ENCODE measurements at regions not wholly inside any gene's neighbourhood (a gene's known extent, or its start where the extent isn't known, plus 50 kb on each side); places are given as distances from the start of the nearest gene placed in this dataset.

DNA sequence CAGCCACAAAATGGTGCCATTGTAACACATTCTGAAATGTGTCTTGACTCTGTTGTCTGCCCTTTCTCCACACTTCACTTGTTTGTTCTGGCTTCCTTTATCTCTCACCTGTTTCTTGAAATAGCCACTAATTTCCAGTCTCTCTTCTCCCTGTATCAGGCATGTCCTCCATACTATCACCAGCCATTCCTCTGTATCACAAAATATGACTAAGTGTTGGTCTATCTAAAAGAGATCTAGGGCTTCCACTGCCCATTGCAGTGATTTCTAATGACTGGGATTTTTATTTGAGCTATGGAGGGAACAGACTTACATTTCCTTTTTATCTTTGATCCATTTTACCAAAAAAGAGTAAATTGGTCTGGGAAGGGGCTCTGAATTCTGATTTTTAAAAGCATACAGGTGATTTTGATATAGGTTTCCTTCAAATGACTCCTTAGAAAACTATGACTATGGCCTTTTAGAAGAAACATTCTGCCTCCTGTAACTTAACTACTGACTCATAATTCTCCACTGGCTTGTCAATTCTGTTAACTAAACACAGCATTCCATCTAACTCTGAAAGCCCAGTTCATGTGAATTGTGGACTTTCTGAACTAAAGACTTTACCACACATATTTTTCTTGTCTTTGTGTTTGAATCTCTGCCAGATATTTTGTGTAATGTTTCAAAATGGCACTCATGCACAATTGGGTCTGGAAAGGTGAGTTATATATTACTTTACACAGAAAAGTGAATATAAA lies 1121.4 kb downstream of the XPNPEP1 start:
- Histone ChIP-seq H2AK5ac (ENCODE audit: insufficient read length, low read length) (no peak overlapping the region), H2BK5ac (ENCODE audit: insufficient read length, low read length) (no peak overlapping the region), H4K91ac (ENCODE audit: insufficient read length, low read depth, low read length) (no peak overlapping the region), H4K8ac (replicated peaks; ENCODE audit: insufficient read length, low read depth, low read length) (no peak overlapping the region), H3T11ph (ENCODE audit: low read length) (no peak overlapping the region), H2BK20ac (ENCODE audit: low read depth, low read length, poor library complexity, severe bottlenecking) (no peak overlapping the region), H3K14ac (ENCODE audit: insufficient read depth, low read length) (no peak overlapping the region), H3K27ac (ENCODE audit: insufficient read length, low read depth, low read length) (no peak overlapping the region), H3K27me3 (ENCODE audit: insufficient read depth, low read length) (no peaks in the 10 kb centered on the region), H4K20me1 (ENCODE audit: control insufficient read depth, insufficient read depth, insufficient read length) (no peaks in the 10 kb centered on the region), H3K79me2 (ENCODE audit: insufficient read depth, low read length) (no peaks in the 10 kb centered on the region), H3K18ac (ENCODE audit: insufficient read length, low read depth, low read length) (no peak overlapping the region), H3K4ac (ENCODE audit: low read depth, low read length) (no peak overlapping the region), H2BK15ac (ENCODE audit: low read depth, low read length) (no peak overlapping the region), H3K9me3 (ENCODE audit: control insufficient read depth, low read depth, low read length) (no peaks in the 10 kb centered on the region), H3K23ac (ENCODE audit: insufficient read length, low read depth, low read length) (no peak overlapping the region), H3K4me1 (ENCODE audit: insufficient read depth, low read length) (no peaks in the 10 kb centered on the region), H4K5ac (ENCODE audit: insufficient read length, low read depth, low read length) (no peak overlapping the region), H3K23me2 (ENCODE audit: insufficient read length, low read depth, low read length, poor library complexity, severe bottlenecking) (no peaks in the 10 kb centered on the region), H3K9ac (ENCODE audit: extremely low read depth, insufficient read length, low read length) (no peak overlapping the region), H2BK12ac (ENCODE audit: insufficient read length, low read depth, low read length) (no peak overlapping the region), H3K79me1 (ENCODE audit: insufficient read depth, low read depth, low read length, poor library complexity, severe bottlenecking) (no peaks in the 10 kb centered on the region), H2AFZ (ENCODE audit: low read length) (no peak overlapping the region), H3K56ac (ENCODE audit: insufficient read length, low read depth, low read length) (no peak overlapping the region), H3K4me2 (ENCODE audit: insufficient read depth, insufficient read length, low read length) (no peak overlapping the region), H2BK120ac (ENCODE audit: low read depth, low read length, poor library complexity, severe bottlenecking) (no peak overlapping the region)
- no peak for DNase-seq
- TF ChIP-seq, protein P1, sequence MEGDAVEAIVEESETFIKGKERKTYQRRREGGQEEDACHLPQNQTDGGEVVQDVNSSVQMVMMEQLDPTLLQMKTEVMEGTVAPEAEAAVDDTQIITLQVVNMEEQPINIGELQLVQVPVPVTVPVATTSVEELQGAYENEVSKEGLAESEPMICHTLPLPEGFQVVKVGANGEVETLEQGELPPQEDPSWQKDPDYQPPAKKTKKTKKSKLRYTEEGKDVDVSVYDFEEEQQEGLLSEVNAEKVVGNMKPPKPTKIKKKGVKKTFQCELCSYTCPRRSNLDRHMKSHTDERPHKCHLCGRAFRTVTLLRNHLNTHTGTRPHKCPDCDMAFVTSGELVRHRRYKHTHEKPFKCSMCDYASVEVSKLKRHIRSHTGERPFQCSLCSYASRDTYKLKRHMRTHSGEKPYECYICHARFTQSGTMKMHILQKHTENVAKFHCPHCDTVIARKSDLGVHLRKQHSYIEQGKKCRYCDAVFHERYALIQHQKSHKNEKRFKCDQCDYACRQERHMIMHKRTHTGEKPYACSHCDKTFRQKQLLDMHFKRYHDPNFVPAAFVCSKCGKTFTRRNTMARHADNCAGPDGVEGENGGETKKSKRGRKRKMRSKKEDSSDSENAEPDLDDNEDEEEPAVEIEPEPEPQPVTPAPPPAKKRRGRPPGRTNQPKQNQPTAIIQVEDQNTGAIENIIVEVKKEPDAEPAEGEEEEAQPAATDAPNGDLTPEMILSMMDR (conservative IDR thresholded peaks at IDR 0.05): no peak
- H3K27me3 Mint-ChIP-seq (ENCODE audit: low read depth): no peaks in the 10 kb centered on the region
- no peak overlapping the region for H3K27ac Mint-ChIP-seq
- H3K36me3 Mint-ChIP-seq (ENCODE audit: insufficient read depth in 1 of 3, low read depth in 3 of 3): no peaks in the 10 kb centered on the region
- H3K4me1 Mint-ChIP-seq: no peaks in the 10 kb centered on the region
- no peak overlapping the region for H3K4me3 Mint-ChIP-seq
- H3K9me3 Mint-ChIP-seq: no peaks in the 10 kb centered on the region; a peak in 1 of 5 replicates

Measured in H9 (cell line).